HEK293 (cell line): ENCODE measurements at regions not wholly inside any gene's neighbourhood (a gene's known extent, or its start where the extent isn't known, plus 50 kb on each side); places are given as distances from the start of the nearest gene placed in this dataset.

ENCODE experiments used
- CTCF ChIA-PET: fragments of 350-600 bp; formaldehyde crosslinking; extraction: SDS; loops from one replicate; lab custom pipeline; 2021; ENCODE audit warnings: antibody characterized with exemption; lab: Yijun Ruan, JAX
- POLR2A ChIA-PET: fragments of 300-600 bp; formaldehyde crosslinking; extraction: SDS; loops from one replicate; lab custom pipeline; 2020; ENCODE audit warnings: antibody characterized with exemption, inconsistent platforms; lab: Yijun Ruan, JAX
- H3K27ac ChIP-seq: fragments of 200-500 bp; sonication (Bioruptor generic); 2 replicates; pipeline ENCODE4 v1.5.1; 2014; ENCODE audit warnings: low read depth, low read length, control low read depth, inconsistent platforms; ENCODE audit errors: extremely low read depth
- H3K36me3 ChIP-seq, 2 experiments: fragments of 200-500 bp in 1 of 2; sonication (Bioruptor generic) in 1 of 2; 1 replicate in 1 of 2; 2 replicates in 1 of 2; pipeline ENCODE4 v1.5.1; 2014 to 2017; ENCODE audit warnings: inconsistent platforms in 2 of 2, low read length in 2 of 2; ENCODE audit not compliant: control insufficient read depth in 2 of 2, insufficient read depth in 1 of 2
- H3K4me1 ChIP-seq: fragments of 200-500 bp; sonication (Bioruptor generic); 2 replicates; pipeline ENCODE4 v1.5.1; 2014; ENCODE audit warnings: mild to moderate bottlenecking, low read length, inconsistent platforms; ENCODE audit not compliant: control insufficient read depth, insufficient read depth
- H3K4me3 ChIP-seq: 2 replicates; pipeline ENCODE4 v1.5.1; 2011; ENCODE audit warnings: low read depth, mild to moderate bottlenecking, control low read depth, low read length, moderate library complexity
- H3K9me3 ChIP-seq: fragments of 200-500 bp; sonication (Bioruptor generic); 2 replicates; pipeline ENCODE4 v1.5.1; 2014; ENCODE audit warnings: low read depth, low read length, inconsistent platforms; ENCODE audit not compliant: control insufficient read depth, insufficient read depth
- KLF16 ChIP-seq: fragments of 450-650 bp; formaldehyde crosslinking; IDR thresholded peaks from 2 replicates; pipeline ENCODE4 v1.5.1; 2017; ENCODE audit warnings: missing biosample characterization, missing genetic modification characterization
- OVOL3 ChIP-seq: fragments of 450-650 bp; formaldehyde crosslinking; IDR thresholded peaks from 2 replicates; pipeline ENCODE4 v1.5.1; 2016; ENCODE audit warnings: missing biosample characterization, missing genetic modification characterization
- PBX3 ChIP-seq: sonication (generic); formaldehyde crosslinking; IDR thresholded peaks from 2 replicates; pipeline ENCODE4 v1.8.1; 2022; ENCODE audit warnings: mild to moderate bottlenecking, moderate library complexity, missing genetic modification reagents
- PRDM2 ChIP-seq: fragments of 450-650 bp; formaldehyde crosslinking; IDR thresholded peaks from 2 replicates; pipeline ENCODE4 v1.5.1; 2016; ENCODE audit warnings: missing biosample characterization, missing genetic modification characterization, borderline replicate concordance
- SCRT1 ChIP-seq: fragments of 450-650 bp; formaldehyde crosslinking; IDR thresholded peaks from 2 replicates; pipeline ENCODE4 v1.5.1; 2016; ENCODE audit warnings: missing biosample characterization, missing genetic modification characterization, borderline replicate concordance
- ZBTB48 ChIP-seq: fragments of 450-650 bp; formaldehyde crosslinking; IDR thresholded peaks from 2 replicates; pipeline ENCODE4 v1.5.1; 2016; ENCODE audit warnings: missing biosample characterization, missing genetic modification characterization
- ZNF114 ChIP-seq: fragments of 450-650 bp; formaldehyde crosslinking; IDR thresholded peaks from 2 replicates; pipeline ENCODE4 v1.5.0; 2017; ENCODE audit warnings: missing biosample characterization, missing genetic modification characterization
- ZNF184 ChIP-seq: fragments of 450-650 bp; IDR thresholded peaks from 2 replicates; pipeline ENCODE4 v1.5.1; 2018; ENCODE audit warnings: missing biosample characterization, mild to moderate bottlenecking, missing genetic modification characterization
- ZNF221 ChIP-seq: fragments of 450-650 bp; formaldehyde crosslinking; IDR thresholded peaks from 2 replicates; pipeline ENCODE4 v1.5.1; 2017; ENCODE audit warnings: missing biosample characterization, missing genetic modification characterization, borderline replicate concordance
- ZNF266 ChIP-seq: fragments of 450-650 bp; formaldehyde crosslinking; IDR thresholded peaks from 2 replicates; pipeline ENCODE4 v1.5.1; 2016; ENCODE audit warnings: missing biosample characterization, missing genetic modification characterization, low read depth
- ZNF416 ChIP-seq: fragments of 450-650 bp; formaldehyde crosslinking; IDR thresholded peaks from 2 replicates; pipeline ENCODE4 v1.5.1; 2016; ENCODE audit warnings: missing biosample characterization, missing genetic modification characterization
- ZNF514 ChIP-seq: fragments of 450-650 bp; formaldehyde crosslinking; IDR thresholded peaks from 2 replicates; pipeline ENCODE4 v1.5.1; 2016; ENCODE audit warnings: missing biosample characterization, missing genetic modification characterization
- ZNF571 ChIP-seq: fragments of 450-650 bp; formaldehyde crosslinking; IDR thresholded peaks from 2 replicates; pipeline ENCODE4 v1.5.0; 2017; ENCODE audit warnings: missing biosample characterization, missing genetic modification characterization
- ZNF580 ChIP-seq: fragments of 450-650 bp; formaldehyde crosslinking; IDR thresholded peaks from 2 replicates; pipeline ENCODE4 v1.5.1; 2016; ENCODE audit warnings: missing biosample characterization, missing genetic modification characterization
- ZNF596 ChIP-seq: fragments of 450-650 bp; IDR thresholded peaks from 2 replicates; pipeline ENCODE4 v1.5.0; 2018; ENCODE audit warnings: missing biosample characterization, mild to moderate bottlenecking, missing genetic modification characterization, moderate library complexity
- ZNF621 ChIP-seq: fragments of 450-650 bp; formaldehyde crosslinking; IDR thresholded peaks from 2 replicates; pipeline ENCODE4 v1.5.1; 2017; ENCODE audit warnings: missing biosample characterization, missing genetic modification characterization
- ZNF677 ChIP-seq: fragments of 450-650 bp; IDR thresholded peaks from 2 replicates; pipeline ENCODE4 v1.5.0; 2018; ENCODE audit warnings: missing biosample characterization, mild to moderate bottlenecking, missing genetic modification characterization, moderate library complexity
- ZSCAN16 ChIP-seq: fragments of 450-650 bp; formaldehyde crosslinking; IDR thresholded peaks from 2 replicates; pipeline ENCODE4 v1.5.1; 2016; ENCODE audit warnings: missing biosample characterization, missing genetic modification characterization
- TF ChIP-seq, protein P1 (sequence below): fragments of 450-650 bp; formaldehyde crosslinking; IDR thresholded peaks from 2 replicates; pipeline ENCODE4 v1.5.1; 2017; ENCODE audit warnings: missing biosample characterization, missing genetic modification characterization

DNA sequence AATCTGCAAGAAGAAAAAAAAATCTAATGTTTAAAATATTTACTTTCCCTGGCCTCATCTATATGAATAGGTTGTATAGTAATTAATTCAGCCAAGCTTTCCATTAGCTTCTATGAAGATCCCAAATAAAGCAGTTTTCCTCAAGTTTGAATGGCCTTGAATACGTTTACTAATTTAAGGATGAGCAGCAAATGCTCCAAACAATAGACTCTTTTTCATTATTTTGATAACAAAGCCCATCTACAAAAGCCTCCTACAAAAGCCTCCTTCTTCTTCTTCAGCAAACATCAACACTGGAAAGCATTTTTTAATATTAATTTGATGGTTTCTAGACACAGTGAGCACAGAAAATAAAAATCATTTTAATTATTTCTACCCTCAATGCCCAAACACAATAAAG is 1130.3 kb upstream of the CNTN5 start:
- TF ChIP-seq ZNF266 (tag by site-specific recombination) (no peak), ZNF514 (no peak), ZNF580 (tag by site-specific recombination) (no peak), ZNF621 (tag by site-specific recombination) (no peak), OVOL3 (tag by site-specific recombination) (no peak), SCRT1 (no peak), PBX3 (CRISPR knock-in tag) (no peak), ZBTB48 (tag by site-specific recombination) (no peak)
- TF ChIP-seq, all 188 proteins: peak for 0
- Histone ChIP-seq H3K4me1 (no peaks in the 10 kb centered on the region), H3K27ac (no peak overlapping the region), H3K9me3 (no peaks in the 10 kb centered on the region), H3K4me3 (no peak overlapping the region), H3K36me3 (no peaks in the 10 kb centered on the region)
- CTCF ChIA-PET = no interaction called here
- POLR2A ChIA-PET = no interaction called here

GRCh38 chr11:97893612-97894011 is 1127.1 kb upstream of the CNTN5 start:
- Histone ChIP-seq H3K4me3 (no peak overlapping the region), H3K9me3 (no peaks in the 10 kb centered on the region), H3K4me1 (no peaks in the 10 kb centered on the region), H3K27ac (no peak overlapping the region), H3K36me3 (no peaks in the 10 kb centered on the region)
- CTCF ChIA-PET = no interaction called here
- POLR2A ChIA-PET = no interaction called here
- no peak for TF ChIP-seq ZNF114 (tag by site-specific recombination)
- TF ChIP-seq ZNF221 = no peak
- TF ChIP-seq, protein P1, sequence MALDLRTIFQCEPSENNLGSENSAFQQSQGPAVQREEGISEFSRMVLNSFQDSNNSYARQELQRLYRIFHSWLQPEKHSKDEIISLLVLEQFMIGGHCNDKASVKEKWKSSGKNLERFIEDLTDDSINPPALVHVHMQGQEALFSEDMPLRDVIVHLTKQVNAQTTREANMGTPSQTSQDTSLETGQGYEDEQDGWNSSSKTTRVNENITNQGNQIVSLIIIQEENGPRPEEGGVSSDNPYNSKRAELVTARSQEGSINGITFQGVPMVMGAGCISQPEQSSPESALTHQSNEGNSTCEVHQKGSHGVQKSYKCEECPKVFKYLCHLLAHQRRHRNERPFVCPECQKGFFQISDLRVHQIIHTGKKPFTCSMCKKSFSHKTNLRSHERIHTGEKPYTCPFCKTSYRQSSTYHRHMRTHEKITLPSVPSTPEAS (tag by site-specific recombination) = no peak
- TF ChIP-seq PRDM2 (tag by site-specific recombination) = no peak
- TF ChIP-seq KLF16 = no peak
- no peak for TF ChIP-seq ZNF677 (tag by site-specific recombination)
- no peak for TF ChIP-seq ZNF596 (tag by site-specific recombination)
- TF ChIP-seq ZNF416 (tag by site-specific recombination) = no peak
- TF ChIP-seq ZSCAN16 (tag by site-specific recombination) = no peak
- no peak for TF ChIP-seq ZNF571 (tag by site-specific recombination)
- TF ChIP-seq ZNF184 (tag by site-specific recombination) = no peak
